Erythroblast (primary cell): ENCODE measurements at regions not wholly inside any gene's neighbourhood (a gene's known extent, or its start where the extent isn't known, plus 50 kb on each side); places are given as distances from the start of the nearest gene placed in this dataset.

Experiments
- GATA1 ChIP-seq: IDR thresholded peaks from 2 replicates; pipeline ENCODE4 v1.6.1; 2011; ENCODE audit warnings: low read depth, mild to moderate bottlenecking, control low read depth, low read length, moderate library complexity
- POLR2A ChIP-seq: IDR thresholded peaks from 2 replicates; pipeline ENCODE4 v1.6.1; 2011; ENCODE audit warnings: mild to moderate bottlenecking, low read length

- TF ChIP-seq POLR2A (no peak), GATA1 (no peak)
These were observed 99.9 kb upstream of the GAP43 start for GRCh38 chr3:115523458-115523857.
